ENCODE measurements at regions not wholly inside any gene's neighbourhood (a gene's known extent, or its start where the extent isn't known, plus 50 kb on each side); places are given as distances from the start of the nearest gene placed in this dataset.

DNA sequence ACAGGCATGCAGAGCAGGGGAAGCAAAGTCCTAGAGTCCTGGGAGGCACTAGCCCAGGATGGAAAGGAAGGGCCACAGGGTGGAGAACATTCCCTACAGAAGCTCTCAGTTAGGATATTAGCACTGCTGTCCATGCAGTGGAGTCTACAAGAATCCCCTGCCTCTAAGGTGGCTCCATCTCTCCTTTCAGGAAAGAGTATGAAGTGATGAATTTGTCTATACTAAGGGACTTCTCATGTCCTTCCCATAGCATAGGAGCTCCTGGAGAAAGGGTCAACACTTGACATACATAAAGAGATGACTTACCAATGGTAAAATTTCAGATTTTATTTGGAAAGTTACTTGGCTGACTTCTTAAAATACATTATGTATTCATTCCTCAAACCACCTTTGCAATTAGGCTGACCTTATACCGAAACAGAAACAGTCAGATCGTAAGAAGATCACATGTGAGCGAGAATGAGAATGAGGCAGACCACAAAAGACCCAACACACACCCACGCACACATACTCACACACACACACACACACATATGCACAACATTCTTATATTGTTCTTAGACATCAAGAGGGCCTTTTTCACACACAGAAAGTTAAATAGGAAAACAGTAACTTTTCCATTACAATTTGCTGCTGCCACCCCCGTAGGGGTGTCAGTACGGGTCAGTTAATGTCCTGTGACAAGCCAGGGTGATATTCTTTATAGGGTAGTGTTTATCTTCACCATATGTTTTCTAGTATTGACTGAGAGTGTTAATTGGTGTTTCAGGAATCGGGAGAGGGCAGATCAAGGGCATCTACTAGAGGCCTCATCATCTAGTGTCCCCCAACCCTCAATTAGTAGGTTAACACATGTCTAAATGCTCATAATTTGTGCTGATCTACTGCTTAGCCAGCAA, 159.4 kb downstream of the FAXC start:
- no peaks in the 10 kb centered on the region for H3K9me3 ChIP-seq

DNA sequence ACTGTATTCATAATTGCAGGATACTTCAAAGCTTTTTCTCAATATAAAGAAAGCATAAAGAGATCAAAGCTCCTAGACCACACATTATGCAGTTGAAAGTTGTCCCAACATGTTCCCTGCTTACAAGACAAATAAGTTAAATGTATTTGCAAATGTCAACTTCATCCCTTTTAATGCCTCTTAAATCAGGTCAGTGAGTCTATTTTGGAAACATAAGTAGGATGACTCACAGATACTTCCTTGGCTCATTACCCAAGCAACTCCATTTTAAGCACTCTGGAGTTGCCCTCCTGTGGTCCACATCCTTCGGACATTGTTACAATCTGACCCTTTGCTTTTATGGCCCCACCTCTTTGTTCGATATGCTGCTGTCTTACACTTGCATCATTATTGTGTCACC, 162.0 kb downstream of the FAXC start:
- Histone ChIP-seq H3K9me3 (no peaks in the 10 kb centered on the region), H3K4me1 (peaks cover 0 to 31% (median 18%) of the 10 kb centered on the region in 4 donors), H3K36me3 (no peaks in the 10 kb centered on the region), H3K27ac (no peak overlapping the region), H3K27me3 (no peaks in the 10 kb centered on the region), H3K4me3 (no peak overlapping the region)
- WGBS, 5 donors, result 37 to 73% (median 54%) methylated on average over 2 of the region's 2 CpGs
- DNase-seq, result no peak
- no peak for TF ChIP-seq POLR2A (IDR thresholded peaks at IDR 0.05)
- intact Hi-C loops (cut with DNase I; ENCODE audit: low total_unique reads), result no loop called here

More for the DNA sequence above, 159.4 kb downstream of the FAXC start:
- H3K4me1 ChIP-seq, result peaks cover 0 to 25% (median 14%) of the 10 kb centered on the region in 4 donors
- no peaks in the 10 kb centered on the region for H3K36me3 ChIP-seq
- no peak overlapping the region for H3K27ac ChIP-seq
- TF ChIP-seq POLR2A (IDR thresholded peaks at IDR 0.05), result no peak
- 79 to 84% (median 80%) methylated on average over 7 of the region's 7 CpGs for WGBS, 5 donors
- intact Hi-C loops (cut with DNase I; ENCODE audit: low total_unique reads), result no loop called here
- H3K27me3 ChIP-seq, result no peaks in the 10 kb centered on the region
- DNase-seq, result no peak
- no peak overlapping the region for H3K4me3 ChIP-seq

DNA sequence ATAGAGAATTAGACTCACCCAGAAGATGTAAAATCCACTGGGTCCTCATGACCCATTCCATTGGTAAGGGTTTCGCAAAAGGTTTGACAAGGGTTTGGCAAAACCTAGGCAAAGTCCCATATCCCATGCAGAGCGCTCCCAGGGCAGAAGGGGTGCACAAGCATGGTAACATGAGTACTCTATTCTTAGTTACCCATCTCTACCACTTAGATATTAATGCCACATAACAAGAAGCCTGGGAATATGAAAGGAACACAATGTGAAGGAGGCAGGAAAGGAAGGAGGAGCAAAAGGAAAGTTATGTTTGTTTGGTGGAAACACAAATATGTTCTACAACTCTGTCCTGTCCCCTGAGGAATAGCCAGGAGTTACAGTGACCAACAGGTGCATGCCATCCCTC, 163.1 kb downstream of the FAXC start:
- no peak for TF ChIP-seq EP300 (IDR thresholded peaks at IDR 0.05)
- TF ChIP-seq, protein P1, sequence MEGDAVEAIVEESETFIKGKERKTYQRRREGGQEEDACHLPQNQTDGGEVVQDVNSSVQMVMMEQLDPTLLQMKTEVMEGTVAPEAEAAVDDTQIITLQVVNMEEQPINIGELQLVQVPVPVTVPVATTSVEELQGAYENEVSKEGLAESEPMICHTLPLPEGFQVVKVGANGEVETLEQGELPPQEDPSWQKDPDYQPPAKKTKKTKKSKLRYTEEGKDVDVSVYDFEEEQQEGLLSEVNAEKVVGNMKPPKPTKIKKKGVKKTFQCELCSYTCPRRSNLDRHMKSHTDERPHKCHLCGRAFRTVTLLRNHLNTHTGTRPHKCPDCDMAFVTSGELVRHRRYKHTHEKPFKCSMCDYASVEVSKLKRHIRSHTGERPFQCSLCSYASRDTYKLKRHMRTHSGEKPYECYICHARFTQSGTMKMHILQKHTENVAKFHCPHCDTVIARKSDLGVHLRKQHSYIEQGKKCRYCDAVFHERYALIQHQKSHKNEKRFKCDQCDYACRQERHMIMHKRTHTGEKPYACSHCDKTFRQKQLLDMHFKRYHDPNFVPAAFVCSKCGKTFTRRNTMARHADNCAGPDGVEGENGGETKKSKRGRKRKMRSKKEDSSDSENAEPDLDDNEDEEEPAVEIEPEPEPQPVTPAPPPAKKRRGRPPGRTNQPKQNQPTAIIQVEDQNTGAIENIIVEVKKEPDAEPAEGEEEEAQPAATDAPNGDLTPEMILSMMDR (IDR thresholded peaks at IDR 0.05), result no peak
- TF ChIP-seq POLR2AphosphoS5 (IDR thresholded peaks at IDR 0.05), result no peak
- TF ChIP-seq POLR2A (IDR thresholded peaks at IDR 0.05), result no peak
- WGBS, 5 donors, result 87 to 95% (median 89%) methylated on average over 2 of the region's 2 CpGs

DNA sequence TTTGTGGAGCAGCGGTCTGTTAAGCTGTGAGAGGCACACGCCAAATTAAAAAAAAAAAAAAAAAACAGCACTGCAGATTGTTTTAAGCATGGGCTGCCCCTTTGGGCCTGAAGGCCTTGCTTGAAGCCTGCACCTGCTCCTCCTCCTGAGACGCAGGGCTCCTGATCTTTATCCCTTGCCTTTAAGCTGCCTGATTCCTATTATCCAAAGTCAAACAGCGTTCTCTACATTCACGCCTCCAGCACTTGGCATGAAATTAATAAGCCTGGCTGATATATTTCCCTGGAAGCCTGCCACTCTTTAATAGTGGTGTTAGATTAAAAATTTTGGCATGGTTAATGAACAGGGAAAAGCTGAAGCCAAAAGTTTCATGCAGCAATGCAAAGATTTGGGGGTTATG, 163.9 kb downstream of the FAXC start:
- Histone ChIP-seq H3K27me3 (no peaks in the 10 kb centered on the region), H3K36me3 (no peaks in the 10 kb centered on the region), H3K9me3 (peaks cover 0 to 5% (median 0%) of the 10 kb centered on the region in 4 donors), H3K4me1 (peaks cover 0 to 31% (median 18%) of the 10 kb centered on the region in 4 donors), H3K4me3 (no peak overlapping the region), H3K27ac (peak overlapping the region in 3 of 5 donors; percentile 13 to 50 (median 31))
- intact Hi-C loops (cut with DNase I; ENCODE audit: low total_unique reads), result no loop called here
- 24 to 48% (median 31%) methylated on average over 5 of the region's 5 CpGs for WGBS, 5 donors
- peak in 2 of 3 donors; percentile 24 to 41 for TF ChIP-seq POLR2AphosphoS5 (IDR thresholded peaks at IDR 0.05)
- TF ChIP-seq POLR2A (IDR thresholded peaks at IDR 0.05), result no peak
- peak in 1 of 2 donors; percentile 53 for DNase-seq

More for the DNA sequence above, 163.1 kb downstream of the FAXC start:
- peaks cover 0 to 31% (median 18%) of the 10 kb centered on the region in 4 donors for H3K4me1 ChIP-seq
- no peak for DNase-seq
- H3K27ac ChIP-seq, result peak overlapping the region in 2 of 5 donors; percentile 16 to 18
- intact Hi-C loops (cut with DNase I; ENCODE audit: low total_unique reads), result no loop called here
- H3K27me3 ChIP-seq, result no peaks in the 10 kb centered on the region
- no peak overlapping the region for H3K4me3 ChIP-seq
- H3K9me3 ChIP-seq, result no peaks in the 10 kb centered on the region
- no peaks in the 10 kb centered on the region for H3K36me3 ChIP-seq

DNA sequence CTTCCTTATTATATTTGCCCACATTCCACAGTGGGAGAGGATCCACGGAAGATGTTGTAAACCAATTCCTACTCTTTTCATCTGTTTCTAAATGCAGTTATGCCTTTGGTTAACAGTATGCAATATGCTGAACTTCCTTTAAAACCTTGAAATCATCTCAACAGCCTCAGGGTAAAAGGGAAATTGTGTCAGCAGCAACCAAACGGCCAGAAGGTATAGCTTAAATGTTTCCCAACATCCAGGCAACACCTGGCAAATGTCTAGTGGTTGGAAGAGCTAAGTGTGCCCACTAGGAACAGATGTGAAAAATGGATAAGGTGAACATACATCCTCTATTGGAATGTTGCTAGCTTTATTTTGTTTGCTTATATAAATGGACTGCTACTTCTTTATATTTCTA, 164.8 kb downstream of the FAXC start:
- TF ChIP-seq POLR2AphosphoS5 (IDR thresholded peaks at IDR 0.05) (no peak), POLR2A (IDR thresholded peaks at IDR 0.05) (no peak), EP300 (IDR thresholded peaks at IDR 0.05) (no peak)
- TF ChIP-seq, protein P1 (IDR thresholded peaks at IDR 0.05), result no peak

More for the DNA sequence above, 164.8 kb downstream of the FAXC start:
- Histone ChIP-seq H3K27me3 (no peaks in the 10 kb centered on the region), H3K4me3 (no peak overlapping the region), H3K36me3 (no peaks in the 10 kb centered on the region), H3K27ac (peak overlapping the region in 3 of 5 donors; percentile 13 to 50 (median 41)), H3K9me3 (peaks cover 0 to 14% (median 3%) of the 10 kb centered on the region in 4 donors), H3K4me1 (peaks cover 0 to 31% (median 18%) of the 10 kb centered on the region in 4 donors)
- WGBS, 5 donors, result 28 to 48% (median 35%) methylated on average over 2 of the region's 2 CpGs
- no peak for DNase-seq
- intact Hi-C loops (cut with DNase I; ENCODE audit: low total_unique reads), result no loop called here

All from stomach (tissue), 8 donors.